Fibroblast of lung (primary cell): ENCODE measurements at regions not wholly inside any gene's neighbourhood (a gene's known extent, or its start where the extent isn't known, plus 50 kb on each side); places are given as distances from the start of the nearest gene placed in this dataset.

Source experiments
- CTCF ChIP-seq, 2 donors: IDR thresholded peaks in 1 of 2; conservative IDR thresholded peaks in 1 of 2; 1 replicate in 1 of 2; 2 replicates in 1 of 2; pipeline ENCODE4 v1.5.1; 2011 to 2012; ENCODE audit warnings: low read length in 2 of 2, control low read depth in 1 of 2, inconsistent platforms in 1 of 2, low read depth in 1 of 2, mild to moderate bottlenecking in 1 of 2
- EZH2 ChIP-seq: IDR thresholded peaks from 2 replicates; pipeline ENCODE4 v1.5.1; 2012; ENCODE audit warnings: low read length, control low read depth, mild to moderate bottlenecking; ENCODE audit errors: missing control alignments

GRCh38 chr2:65639156-65639864 lies 206.9 kb upstream of the SPRED2 start:
- TF ChIP-seq CTCF (conservative IDR thresholded peaks at IDR 0.05 in 1 of 2, IDR thresholded peaks at IDR 0.05 in 1 of 2; ENCODE audit: low read depth in 1 of 2, low read length in 2 of 2) (no peak), EZH2 (no peak)
